ENCODE measurements at regions not wholly inside any gene's neighbourhood (a gene's known extent, or its start where the extent isn't known, plus 50 kb on each side); places are given as distances from the start of the nearest gene placed in this dataset.

DNA sequence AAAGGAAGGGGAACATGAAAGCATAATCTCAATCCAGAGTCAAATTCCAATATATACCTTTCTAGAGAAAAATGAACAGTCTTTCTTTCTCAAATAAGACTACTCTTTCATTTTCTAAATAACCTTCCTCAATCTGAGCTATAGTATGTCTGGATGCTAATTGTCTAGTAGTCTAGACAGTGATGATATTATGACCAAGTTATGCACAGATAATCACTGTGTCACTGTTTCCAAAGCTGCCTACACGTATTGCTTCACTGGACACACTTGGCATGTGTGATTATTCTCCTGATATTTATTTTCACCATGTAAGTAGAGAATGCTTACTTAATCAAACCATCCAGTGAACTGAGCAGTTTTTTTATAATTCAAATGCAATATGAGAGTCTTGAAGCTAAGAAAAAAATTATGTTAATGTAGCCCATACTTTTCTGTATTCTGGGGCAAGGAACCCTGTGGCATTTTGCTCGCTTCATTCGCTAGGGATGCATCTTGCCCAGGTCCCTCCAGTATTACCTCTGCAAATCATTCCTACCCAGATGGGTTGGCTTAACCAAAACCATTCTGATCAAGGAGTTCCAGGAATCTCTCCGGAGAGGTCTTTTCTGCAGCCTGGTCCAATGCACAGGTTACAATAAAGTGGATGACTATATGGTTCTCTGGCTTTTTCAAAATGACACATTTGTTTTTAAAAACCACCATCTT lies 303.1 kb upstream of the RUNX1 start:
- DNase-seq = no peak

DNA sequence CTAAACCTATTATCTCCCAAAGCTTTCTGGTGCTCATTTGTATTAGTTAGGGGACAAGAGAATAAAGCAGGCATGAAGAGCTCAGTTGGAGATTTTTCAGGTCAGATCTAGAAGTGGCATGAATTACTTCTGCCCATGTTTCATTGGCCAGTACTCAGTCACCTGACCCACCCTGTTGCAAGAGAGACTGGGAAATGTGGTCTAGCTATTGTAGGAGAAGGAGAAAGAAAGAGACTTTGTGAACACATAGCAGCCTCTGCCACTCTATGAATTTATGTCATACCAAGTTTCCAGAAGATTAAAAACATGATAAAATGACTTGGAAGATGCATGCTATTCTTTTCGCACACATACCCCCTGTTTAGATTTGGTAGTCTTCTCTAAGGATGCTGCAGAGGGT lies 302.3 kb upstream of the RUNX1 start:
- no peak for DNase-seq

DNA sequence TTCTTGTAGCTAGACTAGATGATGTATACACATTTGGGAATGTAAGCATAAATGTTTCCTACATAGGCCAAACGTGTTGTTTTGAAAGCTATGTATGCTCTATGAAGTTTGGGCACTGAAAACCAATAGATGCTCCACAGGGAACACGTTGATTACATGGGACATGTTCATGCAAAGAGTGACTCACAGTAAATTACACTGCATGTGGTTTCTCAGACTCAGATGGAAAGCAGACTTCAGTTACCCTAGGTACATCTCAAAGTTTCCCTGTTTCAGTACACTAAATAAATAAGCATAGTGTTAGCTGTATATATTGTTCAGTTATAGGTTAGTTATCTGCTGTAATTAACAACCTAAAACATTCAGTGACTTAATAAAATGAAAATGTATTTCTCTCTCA lies 301.9 kb upstream of the RUNX1 start:
- no peak for DNase-seq

DNA sequence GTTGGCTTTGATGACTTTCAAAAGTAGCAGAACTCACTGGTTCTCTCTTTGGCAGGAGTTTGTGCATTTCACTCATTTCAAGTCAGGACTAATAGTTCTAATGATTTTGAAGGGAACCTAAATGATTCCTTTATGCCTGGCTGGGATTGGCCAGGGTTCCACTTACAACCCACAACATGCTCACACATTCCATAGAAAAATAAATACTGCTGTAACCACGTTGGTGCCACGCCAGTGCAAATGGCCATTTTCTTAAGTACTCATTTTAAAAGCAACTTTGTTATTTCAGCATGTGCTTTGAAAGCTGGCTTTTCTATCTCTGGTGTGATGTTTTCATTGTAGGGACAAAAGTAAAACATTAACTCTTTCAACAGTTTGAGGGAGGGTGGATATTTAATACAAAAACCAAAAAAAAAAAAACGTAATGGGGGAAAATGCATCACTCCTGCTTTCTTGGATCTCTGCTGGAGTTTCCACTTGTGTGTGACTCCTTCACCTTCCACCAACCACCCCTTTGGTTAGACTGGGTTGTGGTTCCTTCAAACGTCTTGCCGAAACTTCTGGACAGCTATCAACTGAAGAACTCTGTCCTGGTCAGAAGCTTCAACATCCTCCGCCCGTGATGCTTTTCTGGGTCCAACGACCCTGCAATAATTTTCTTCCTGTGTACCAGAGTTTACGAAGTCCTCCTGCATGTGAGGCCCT lies 300.4 kb upstream of the RUNX1 start:
- no peak for DNase-seq

DNA sequence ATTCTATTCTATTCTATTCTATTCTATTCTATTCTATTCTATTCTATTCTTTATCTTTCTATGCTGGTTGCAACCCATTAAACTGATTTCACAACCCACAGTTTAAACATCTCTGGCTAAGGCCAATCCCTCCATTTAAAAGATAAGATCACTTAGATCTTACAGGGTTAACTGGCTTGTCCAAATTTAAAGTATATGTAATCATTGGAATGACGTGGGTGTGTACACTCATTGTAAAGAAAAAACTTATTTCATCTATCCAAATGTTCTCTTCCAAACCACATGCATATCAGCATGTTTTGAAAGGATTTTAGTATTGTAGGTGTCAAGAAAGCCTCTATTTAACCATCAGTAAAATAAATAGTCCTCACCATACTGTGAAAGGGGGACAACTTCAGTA lies 299.6 kb upstream of the RUNX1 start:
- no peak for DNase-seq

DNA sequence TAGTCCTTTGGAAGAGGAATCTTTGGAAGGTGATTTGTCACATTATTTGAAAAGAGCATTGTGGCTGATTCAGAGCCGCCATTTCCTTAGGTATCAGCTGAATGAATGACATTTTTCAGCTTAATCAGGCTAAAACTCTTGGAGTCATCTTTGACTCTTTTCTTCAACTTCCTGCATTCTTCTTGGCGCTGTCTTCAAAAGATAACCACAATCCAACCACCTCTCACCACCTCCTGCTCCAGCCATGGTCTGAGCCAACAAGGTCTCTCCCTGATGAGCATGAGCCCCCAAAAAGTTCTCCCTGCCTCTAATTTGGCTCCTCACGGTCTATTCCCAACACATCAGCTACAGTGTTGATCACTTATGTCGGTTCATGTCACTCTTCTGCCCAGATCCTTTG lies 297.6 kb upstream of the RUNX1 start:
- no peak for DNase-seq

DNA sequence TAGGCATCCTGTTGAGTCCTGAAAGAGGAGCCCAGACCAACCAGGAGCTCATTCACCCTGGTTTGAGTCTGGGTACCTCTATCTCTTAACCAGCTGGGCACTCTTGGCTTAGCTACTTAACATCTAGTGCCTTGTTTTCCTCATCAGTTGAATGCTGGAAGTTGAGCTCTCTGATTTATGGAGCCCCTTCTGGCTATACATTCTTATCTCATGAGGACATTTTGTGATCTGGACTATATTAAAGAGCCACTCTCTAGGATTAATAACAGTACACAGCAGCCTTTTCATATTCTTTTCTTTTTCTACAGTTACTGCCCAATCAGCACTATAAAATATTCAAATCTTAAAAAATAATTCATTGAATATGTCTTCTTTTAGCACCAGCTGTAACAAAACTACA lies 296.9 kb upstream of the RUNX1 start:
- DNase-seq = no peak

DNA sequence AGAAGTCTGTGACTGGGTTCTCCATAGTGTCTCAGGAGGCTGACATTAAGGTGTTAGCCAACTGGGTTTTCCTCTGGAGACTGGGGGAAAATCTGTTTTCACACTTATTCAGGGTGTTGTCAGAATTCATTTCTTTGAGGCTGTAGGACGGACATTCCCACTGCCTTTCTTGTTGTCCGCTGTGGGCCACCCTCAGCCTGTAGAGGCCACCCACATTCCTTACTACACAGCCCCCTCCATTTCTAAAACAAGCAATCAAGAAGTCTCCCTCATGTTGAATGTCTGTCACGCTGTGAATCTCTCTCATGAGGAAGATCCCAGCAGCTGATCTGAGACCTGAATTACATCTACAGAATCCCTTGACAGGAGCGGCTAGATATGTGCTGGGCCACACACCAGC lies 295.5 kb upstream of the RUNX1 start:
- no peak for DNase-seq

DNA sequence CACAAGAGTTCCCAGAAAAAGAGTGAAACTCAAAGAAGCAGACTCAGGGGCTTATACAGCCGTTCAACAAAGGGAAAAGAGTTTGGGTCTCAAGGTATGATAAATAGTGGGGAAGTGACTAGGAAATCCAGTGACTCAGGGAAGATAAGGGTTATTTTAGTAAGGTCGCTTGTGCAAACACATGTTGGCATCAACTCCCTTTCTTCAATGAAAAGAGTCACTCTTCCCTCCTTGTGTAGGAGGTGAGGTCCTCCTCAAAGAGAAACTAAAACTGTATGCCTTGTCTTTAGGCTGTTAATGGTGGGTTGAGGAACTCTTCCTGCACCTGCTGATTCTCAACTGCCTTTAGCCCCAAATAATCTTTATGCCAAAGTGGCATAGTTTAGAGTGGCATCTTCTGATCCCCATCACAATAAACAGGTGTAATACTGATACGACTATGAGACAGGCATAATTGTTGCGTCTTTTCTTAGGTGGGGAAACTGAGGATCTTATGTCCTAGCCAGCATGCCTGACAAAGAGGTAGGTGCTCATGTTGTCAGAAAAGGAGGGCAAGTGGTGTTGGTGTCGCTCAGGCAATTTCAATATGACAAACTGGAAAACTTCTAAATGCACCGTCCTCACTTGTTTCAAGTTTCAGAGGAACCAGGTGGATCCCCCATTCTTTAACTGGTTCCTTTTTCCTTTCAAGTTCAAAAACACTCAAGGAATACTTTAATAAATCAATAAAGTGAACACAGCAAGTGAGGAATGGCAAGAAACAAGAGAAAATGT lies 294.1 kb upstream of the RUNX1 start:
- no peak for DNase-seq

DNA sequence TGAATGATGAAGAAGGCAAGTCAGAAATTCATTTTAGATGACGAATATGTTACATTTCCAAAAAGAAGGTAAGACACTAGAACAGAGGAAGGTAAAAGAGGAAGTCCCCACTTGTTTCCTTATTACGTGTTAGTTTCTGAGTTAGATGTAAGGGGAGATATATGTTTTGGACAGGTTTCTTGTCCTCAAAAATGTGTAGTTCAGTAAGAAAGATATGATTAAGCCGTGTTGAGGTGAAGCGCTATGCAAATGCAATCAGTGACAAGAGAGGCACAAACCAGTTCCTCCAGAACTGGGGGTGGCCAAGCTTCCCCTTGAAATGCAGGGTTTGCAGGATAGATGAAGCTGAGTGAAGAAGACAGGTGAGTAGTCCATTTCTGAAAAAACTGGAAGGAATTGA lies 293.3 kb upstream of the RUNX1 start:
- DNase-seq = no peak

DNA sequence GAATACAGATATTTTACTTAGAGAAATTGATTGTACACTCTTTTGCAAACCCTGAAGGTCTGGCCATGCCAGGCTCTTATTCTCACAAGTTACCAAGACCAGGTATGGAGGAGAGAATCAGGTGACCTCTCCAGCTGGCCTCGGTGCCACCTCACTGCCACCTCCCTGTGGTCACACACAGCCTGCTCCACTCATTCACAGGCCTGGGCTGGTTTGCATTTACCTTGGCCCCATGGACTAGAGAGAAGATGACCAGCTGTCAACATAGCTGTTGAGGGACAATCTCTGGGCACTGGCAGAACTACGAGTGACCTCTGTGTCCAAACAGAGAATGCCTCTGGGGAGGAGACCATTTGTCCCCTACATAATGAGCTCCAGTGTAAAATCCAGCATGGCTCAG lies 291.2 kb upstream of the RUNX1 start:
- no peak for DNase-seq

DNA sequence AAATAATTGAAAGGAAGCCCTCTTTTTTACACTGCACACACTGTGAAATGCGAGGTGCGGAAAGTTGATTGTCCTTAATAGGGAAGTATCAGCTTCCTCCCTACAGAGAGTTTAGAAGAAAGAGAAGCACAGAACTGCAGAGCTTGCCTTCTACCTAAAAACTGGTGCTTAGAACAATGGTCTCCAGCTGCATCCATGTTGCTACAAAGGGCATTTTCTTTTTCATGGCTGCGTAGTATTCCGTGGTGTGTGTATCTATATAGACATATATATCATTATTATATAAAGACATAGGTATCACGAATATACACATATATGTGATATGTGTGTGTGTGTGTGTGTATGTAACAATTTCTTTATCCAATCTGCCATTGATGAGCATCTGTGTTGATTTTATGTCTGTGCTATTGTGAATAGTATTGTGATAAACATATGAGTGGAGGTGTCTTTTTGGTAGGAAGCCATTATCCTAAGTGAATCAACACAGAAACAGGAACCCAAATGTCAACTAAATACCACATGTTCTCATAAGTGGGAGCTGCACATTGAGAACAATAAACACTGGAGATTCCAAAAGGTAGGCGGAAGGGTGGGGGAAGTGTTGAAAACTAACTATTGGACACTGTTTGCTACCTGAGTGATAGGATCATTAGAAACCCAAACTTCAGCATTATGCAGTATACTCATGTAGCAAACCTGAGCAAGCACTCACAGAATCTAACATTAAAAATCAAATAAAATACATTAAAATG lies 290.0 kb upstream of the RUNX1 start:
- DNase-seq = no peak

DNA sequence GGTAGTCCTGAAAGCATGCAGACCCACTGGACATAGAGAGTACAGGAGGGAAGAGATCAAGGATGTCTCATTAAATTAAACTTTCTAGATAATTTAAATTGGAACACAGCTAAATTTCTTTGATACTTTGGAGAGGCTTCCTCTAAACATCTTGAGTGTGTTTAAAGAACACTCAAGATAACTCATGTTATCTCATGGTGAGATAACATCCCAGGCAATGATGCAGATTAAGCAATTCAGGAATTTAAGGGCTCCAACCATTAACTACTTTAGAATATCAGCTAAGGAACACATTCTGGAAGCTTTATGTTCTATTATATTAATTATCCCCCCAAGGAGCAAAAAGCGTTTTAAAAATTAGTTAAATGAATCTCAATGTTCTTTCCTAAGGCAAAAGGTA lies 289.2 kb upstream of the RUNX1 start:
- no peak for DNase-seq

DNA sequence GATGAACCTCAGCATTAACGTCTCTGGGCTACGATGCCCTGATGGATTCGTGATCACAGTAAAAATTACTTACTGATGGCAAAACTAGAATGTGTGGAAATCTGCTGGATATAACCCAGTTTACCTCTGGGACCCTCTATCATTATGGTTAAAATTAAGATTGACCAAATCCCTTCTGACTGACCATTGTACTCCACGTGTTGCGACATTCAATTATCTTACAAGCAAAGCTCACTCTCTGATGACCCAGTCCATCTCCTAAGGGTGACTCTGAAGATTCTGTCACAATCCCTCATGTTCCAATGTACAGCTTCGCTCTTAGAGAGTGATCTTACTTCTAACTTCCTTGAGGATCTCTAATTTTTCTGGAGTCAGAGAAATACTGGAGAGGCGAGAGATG lies 288.5 kb upstream of the RUNX1 start:
- DNase-seq = no peak

DNA sequence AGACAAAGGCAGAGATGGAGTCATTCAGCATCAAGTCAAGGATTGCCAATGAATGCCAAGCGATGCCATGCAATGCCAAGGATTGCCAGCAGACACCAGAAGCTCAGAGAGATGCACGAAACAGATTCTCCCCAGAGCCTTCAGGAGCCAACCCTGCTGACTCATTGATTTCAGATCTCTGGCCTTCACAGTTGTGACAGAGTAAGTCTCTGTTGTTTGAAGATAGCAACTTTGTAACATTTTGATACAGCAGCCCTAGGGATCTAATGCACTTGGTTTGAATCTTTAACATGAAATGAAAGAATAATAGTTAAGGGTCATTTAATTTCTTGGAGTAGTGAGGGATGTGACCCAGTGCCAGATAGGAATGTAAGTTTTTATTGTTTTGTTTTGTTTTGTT lies 287.4 kb upstream of the RUNX1 start:
- no peak for DNase-seq

DNA sequence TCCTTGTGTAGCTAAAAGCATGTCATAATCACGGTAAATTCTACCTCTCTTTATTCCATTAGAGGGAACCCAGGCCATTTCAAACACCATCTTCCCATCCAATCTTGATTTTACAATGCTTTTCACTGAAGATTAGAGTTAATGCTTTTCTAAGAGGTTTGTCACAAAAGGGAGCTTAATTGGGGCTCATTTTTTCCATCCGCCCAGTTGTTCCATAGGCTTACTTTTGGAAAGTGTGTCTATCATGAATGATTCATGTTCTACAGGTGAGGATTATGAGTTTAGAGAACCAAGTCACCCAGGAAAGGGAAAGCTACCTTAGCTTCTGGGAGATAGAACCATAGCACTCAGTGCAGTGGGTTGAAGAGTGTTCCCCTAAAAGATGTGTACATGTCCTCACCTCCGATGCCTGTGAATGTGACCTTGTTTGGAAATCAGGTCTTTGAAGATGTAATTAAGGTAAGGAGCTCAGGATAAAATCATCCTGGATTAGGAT lies 286.9 kb upstream of the RUNX1 start:
- no peak for DNase-seq

DNA sequence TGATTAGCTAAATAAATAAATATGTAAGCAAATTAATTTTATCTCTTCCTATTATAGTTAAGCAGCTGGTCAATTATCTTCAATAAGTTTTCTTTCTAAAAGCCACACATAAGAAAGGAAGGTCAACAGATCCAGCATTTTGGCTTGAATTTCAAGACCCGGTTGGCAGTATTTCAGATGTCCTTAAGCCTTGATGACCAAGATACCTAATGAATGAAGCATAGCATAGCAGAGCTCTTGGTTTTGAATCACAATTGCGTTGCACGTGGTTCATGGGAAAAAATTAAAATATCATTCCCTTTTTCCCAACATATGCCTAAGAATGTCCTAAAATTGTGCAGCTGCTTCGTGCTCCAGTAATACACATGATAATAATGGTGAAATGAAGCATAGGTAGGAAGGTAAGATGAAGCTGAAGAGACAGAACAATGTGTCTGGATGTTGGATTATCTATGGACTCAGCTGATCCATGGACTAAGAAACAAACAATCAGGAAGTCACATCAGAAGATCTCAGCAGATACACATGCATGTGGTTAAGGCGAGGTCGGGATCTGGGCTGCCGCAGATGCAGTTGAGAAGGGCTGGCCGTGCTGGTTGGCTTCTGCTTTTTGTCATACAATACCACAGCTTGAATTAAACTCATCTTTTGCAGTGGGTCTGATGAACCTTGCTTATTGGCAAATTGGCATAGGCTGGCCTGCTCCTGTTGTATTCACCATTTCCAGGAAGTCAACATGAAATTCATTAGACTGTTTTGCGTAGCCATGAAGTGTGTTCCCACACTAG lies 284.9 kb upstream of the RUNX1 start:
- no peak for DNase-seq

DNA sequence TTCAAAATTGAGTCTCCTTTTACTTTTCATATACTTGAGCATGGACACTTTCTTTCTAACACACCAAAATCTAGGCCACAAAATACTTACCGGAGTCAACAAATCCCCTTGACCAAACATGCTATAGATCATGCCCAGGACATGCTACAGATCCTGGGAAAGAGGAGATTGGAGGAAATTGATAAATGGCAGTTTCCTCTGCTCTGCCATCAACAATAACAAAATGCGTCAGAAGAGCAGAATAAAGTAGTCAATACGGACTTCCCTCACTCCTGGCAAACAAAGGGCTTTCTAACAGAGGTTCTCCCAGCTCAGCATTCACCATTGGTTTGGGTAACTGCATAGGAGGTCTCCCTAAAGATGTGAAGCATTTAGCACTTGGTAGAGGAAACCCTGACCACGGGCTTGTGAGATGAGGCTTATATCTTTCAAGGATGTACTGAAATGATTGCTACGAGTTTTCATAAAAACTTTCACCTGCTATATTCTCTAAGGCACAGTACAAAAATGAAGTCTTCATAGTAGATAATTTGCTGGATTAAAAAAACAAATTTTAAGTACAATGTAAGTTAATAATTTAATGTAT lies 283.8 kb upstream of the RUNX1 start:
- DNase-seq = no peak

DNA sequence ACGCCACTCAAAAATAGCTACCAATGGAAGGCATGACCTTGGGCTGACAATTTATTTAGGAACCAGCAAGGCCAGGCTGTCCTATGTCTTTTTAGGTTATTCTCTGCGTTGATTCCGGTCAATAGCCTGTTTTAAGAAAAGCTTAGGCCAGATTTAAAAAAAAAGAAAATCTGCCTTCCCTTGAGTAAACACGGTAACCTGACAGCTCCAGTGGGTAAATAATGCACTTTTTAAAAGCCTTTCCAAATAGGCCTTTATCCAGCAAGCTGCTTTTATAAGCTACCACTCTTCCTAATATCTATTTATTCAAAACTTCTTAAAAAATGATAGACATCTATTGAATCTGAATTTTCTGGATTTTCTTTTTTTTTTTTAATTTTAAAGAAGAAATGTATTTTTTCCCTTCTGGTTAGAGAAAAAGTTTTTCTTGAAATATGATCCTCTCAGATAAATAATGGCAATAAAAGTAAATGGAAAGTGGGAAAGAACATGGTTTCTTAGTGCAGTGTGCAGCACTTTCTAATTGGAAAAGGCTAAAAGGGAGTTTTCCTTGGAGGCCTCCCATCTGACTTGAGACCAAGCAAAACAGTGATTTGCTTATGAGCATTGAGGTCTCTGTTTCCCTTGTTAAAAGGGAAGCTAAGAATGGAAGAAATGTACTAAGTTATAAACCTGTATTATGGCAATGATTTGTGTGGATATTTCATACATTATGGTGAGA lies 281.0 kb upstream of the RUNX1 start:
- DNase-seq = no peak

DNA sequence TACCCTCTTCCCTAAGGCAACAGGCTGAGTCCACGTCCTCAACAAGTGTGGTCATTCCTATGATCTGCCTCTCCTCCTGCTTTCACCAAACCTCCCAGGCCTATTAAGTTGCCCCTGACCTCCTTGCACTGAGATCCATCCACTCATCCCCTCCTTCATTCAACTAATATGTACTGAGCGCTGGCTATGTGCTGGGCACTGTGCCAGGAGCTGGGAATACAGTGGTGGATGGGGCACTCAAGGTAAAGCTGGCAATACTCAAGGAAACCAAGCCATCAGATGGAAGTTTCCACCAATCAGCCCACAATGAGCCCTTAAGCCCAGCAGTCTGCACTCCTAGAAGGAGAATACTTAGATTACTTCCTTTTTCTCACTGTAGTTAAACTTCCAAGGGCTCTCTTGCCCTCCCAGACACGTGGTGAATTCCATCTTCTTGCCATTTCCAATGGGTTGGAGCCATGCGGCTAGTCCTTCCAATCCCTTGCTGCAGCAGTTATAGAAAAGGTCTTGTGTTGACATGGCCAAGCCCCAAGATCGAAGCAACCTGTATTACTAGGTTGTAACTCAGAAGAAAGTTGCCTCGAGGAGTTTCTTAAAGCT lies 279.9 kb upstream of the RUNX1 start:
- DNase-seq = no peak

DNA sequence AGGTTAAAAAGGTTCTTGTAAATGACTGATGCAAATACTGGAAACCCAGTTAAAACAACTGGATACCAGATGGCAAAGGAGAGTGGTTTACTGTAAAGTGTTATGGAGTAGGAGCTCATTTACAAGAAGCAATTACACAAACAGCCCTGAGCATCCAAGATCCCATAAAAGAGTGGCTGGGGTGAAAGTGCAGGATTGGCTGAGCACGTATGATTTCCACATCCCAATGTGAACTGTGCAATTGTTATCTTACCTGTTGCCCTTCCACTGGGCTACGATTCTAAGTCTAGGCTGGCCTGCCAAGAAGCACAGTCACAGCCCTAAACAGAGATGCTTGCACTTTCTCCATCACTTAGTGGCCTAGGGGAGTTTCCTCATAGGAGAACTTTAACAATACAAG lies 277.6 kb upstream of the RUNX1 start:
- DNase-seq = no peak

Measured in effector CD8-positive, alpha-beta T cell (primary cell).